HEK293T (cell line): ENCODE measurements at regions not wholly inside any gene's neighbourhood (a gene's known extent, or its start where the extent isn't known, plus 50 kb on each side); places are given as distances from the start of the nearest gene placed in this dataset.

Source experiments
- BHLHE40 ChIP-seq: fragments of 450-650 bp; IDR thresholded peaks from 2 replicates; pipeline ENCODE4 v1.6.1; 2016; ENCODE audit warnings: mild to moderate bottlenecking, moderate library complexity, borderline replicate concordance
- ELF4 ChIP-seq: fragments of 450-650 bp; IDR thresholded peaks from 2 replicates; pipeline ENCODE4 v1.6.1; 2017; ENCODE audit warnings: antibody characterized with exemption
- FOXA1 ChIP-seq: fragments of 450-650 bp; IDR thresholded peaks from 2 replicates; pipeline ENCODE4 v1.6.1; 2016; ENCODE audit warnings: mild to moderate bottlenecking
- FOXM1 ChIP-seq: fragments of 450-650 bp; IDR thresholded peaks from 2 replicates; pipeline ENCODE4 v1.6.1; 2017; ENCODE audit warnings: mild to moderate bottlenecking, borderline replicate concordance
- L3MBTL2 ChIP-seq: fragments of 450-650 bp; conservative IDR thresholded peaks from 2 replicates; pipeline ENCODE4 v1.6.1; 2016; ENCODE audit warnings: mild to moderate bottlenecking
- NFRKB ChIP-seq: fragments of 450-650 bp; IDR thresholded peaks from 2 replicates; pipeline ENCODE4 v1.6.1; 2016; ENCODE audit warnings: mild to moderate bottlenecking, moderate library complexity
- SP1 ChIP-seq: fragments of 450-650 bp; IDR thresholded peaks from 2 replicates; pipeline ENCODE4 v1.6.1; 2017
- SUZ12 ChIP-seq: fragments of 450-650 bp; IDR thresholded peaks from 2 replicates; pipeline ENCODE4 v1.6.1; 2016; ENCODE audit warnings: mild to moderate bottlenecking
- TARDBP ChIP-seq: fragments of 450-650 bp; IDR thresholded peaks from 2 replicates; pipeline ENCODE4 v1.6.1; 2016
- ZNF384 ChIP-seq: fragments of 450-650 bp; IDR thresholded peaks from 2 replicates; pipeline ENCODE4 v1.6.1; 2016

- TF ChIP-seq TARDBP (no peak), ZNF384 (no peak), FOXA1 (no peak), BHLHE40 (no peak), L3MBTL2 (no peak), FOXM1 (no peak), ELF4 (no peak), SUZ12 (no peak), SP1 (no peak), NFRKB (no peak)
Observed at GRCh38 chr2:19022334-19022733, 336.1 kb downstream of the OSR1 start.
